K562 (cell line): ENCODE measurements at regions not wholly inside any gene's neighbourhood (a gene's known extent, or its start where the extent isn't known, plus 50 kb on each side); places are given as distances from the start of the nearest gene placed in this dataset.

Experiments used
- ATAC-seq: fragments of 200-7000 bp; cut with Tn5 transposase; 3 replicates; pipeline ENCODE4 v1.9.1; 2020; ENCODE audit warnings: moderate library complexity
- BruUV-seq: library from RNA; stranded (reverse); fragments of 400-500 nt; replicated peaks from 2 replicates; lab custom pipeline; 2021; lab: Mats Ljungman, UMichigan
- CTCF ChIA-PET: fragments of 300-600 bp; formaldehyde crosslinking; extraction: SDS; loops from one replicate; lab custom pipeline; 2021; ENCODE audit warnings: low intra/inter-chr PET ratio; lab: Yijun Ruan, JAX
- POLR2A ChIA-PET: fragments of 300-600, 350-650 bp; sonication (Branson Sonifier 250); formaldehyde crosslinking; extraction: SDS; loops from one replicate; lab custom pipeline; 2021; ENCODE audit warnings: antibody characterized with exemption, inconsistent platforms; lab: Yijun Ruan, JAX
- DNase-seq, 4 experiments: peaks; one replicate each; pipeline versions ENCODE4 v3.0.0 to v3.0.0-alpha.2; 2011 to 2018; ENCODE audit warnings: low spot score in 3 of 4, mixed read lengths in 3 of 4; ENCODE audit errors: extremely low read depth in 1 of 4
- FAIRE-seq: peaks from 2 replicates; lab custom pipeline; 2011; peaks lifted over from hg19 to GRCh38; lab: Jason Lieb, UNC
- H2AFZ ChIP-seq: 2 replicates; pipeline ENCODE4 v1.6.0; 2011; ENCODE audit warnings: low read depth, low read length, control low read depth, inconsistent platforms
- H3K27ac ChIP-seq: fragments of 200-600 bp; 3 replicates; pipeline ENCODE4 v1.8.0; 2011; ENCODE audit warnings: low read depth, mild to moderate bottlenecking, control low read depth, inconsistent platforms, low read length, moderate library complexity, mixed read lengths; ENCODE audit errors: extremely low read depth
- H3K27me3 ChIP-seq, 2 experiments: fragments of 300-600 bp in 1 of 2; 2 replicates in 1 of 2; 3 replicates in 1 of 2; pipeline versions ENCODE4 v1.6.0 to v1.8.0; 2011; ENCODE audit warnings: inconsistent platforms in 2 of 2, low read length in 2 of 2, mild to moderate bottlenecking in 1 of 2, mixed read lengths in 1 of 2, moderate library complexity in 1 of 2; ENCODE audit not compliant: control insufficient read depth in 2 of 2, insufficient read depth in 2 of 2
- H3K36me3 ChIP-seq: fragments of 300-600 bp; 3 replicates; pipeline ENCODE4 v1.8.0; 2011; ENCODE audit warnings: mild to moderate bottlenecking, low read length, inconsistent platforms; ENCODE audit not compliant: control insufficient read depth, insufficient read depth
- H3K4me1 ChIP-seq, 2 experiments: fragments of 200-600 bp in 1 of 2; replicated peaks in 1 of 2; 2 replicates in 1 of 2; 3 replicates in 1 of 2; pipeline versions ENCODE4 v1.5.1 to v1.8.0; 2011; ENCODE audit warnings: inconsistent platforms in 2 of 2, low read length in 2 of 2, mild to moderate bottlenecking in 1 of 2, mixed read lengths in 1 of 2, moderate library complexity in 1 of 2; ENCODE audit not compliant: control insufficient read depth in 2 of 2, insufficient read depth in 2 of 2
- H3K4me2 ChIP-seq: 2 replicates; pipeline ENCODE4 v1.6.1; 2011; ENCODE audit warnings: low read length, control low read depth, inconsistent platforms, mixed read lengths; ENCODE audit not compliant: insufficient read depth
- H3K4me3 ChIP-seq: fragments of 200-600 bp; sonication (generic), shearing (Covaris generic); 2 replicates; pipeline ENCODE4 v1.5.1; 2016; ENCODE audit warnings: control low read depth, inconsistent platforms
- H3K79me2 ChIP-seq: fragments of 200-600 bp; 3 replicates; pipeline ENCODE4 v1.8.0; 2011; ENCODE audit warnings: low read length, inconsistent platforms; ENCODE audit not compliant: control insufficient read depth, insufficient read depth
- H3K9ac ChIP-seq, 2 experiments: 2 replicates each; pipeline versions ENCODE4 v1.6.0 to v1.6.1; 2011; ENCODE audit warnings: low read depth in 2 of 2, low read length in 2 of 2, control low read depth in 1 of 2, inconsistent platforms in 1 of 2, mild to moderate bottlenecking in 1 of 2, mixed read lengths in 1 of 2; ENCODE audit not compliant: insufficient read depth in 1 of 2
- H3K9me1 ChIP-seq: one replicate; pipeline ENCODE4 v1.6.0; 2011; ENCODE audit warnings: inconsistent platforms, mild to moderate bottlenecking, low read length, moderate library complexity; ENCODE audit not compliant: control insufficient read depth, insufficient read depth
- H3K9me3 ChIP-seq: replicated peaks from 2 replicates; pipeline ENCODE4 v1.5.1; 2011; ENCODE audit warnings: low read depth, low read length, inconsistent platforms; ENCODE audit not compliant: control insufficient read depth, insufficient read depth
- H4K20me1 ChIP-seq: replicated peaks from 2 replicates; pipeline ENCODE4 v1.6.1; 2011; ENCODE audit warnings: low read length, inconsistent platforms, mixed read lengths; ENCODE audit not compliant: control insufficient read depth, insufficient read depth
- CBFA2T2 ChIP-seq: fragments of 450-650 bp; conservative IDR thresholded peaks from 2 replicates; pipeline ENCODE4 v1.6.1; 2017; ENCODE audit warnings: mild to moderate bottlenecking
- DLX4 ChIP-seq: fragments of 250-450 bp; sonication (Bioruptor Pico); IDR thresholded peaks from 2 replicates; pipeline ENCODE4 v1.6.1; 2021; ENCODE audit warnings: mild to moderate bottlenecking
- MECOM ChIP-seq: fragments of 250-450 bp; sonication (Bioruptor Pico); IDR thresholded peaks from 2 replicates; pipeline ENCODE4 v1.8.0; 2022; ENCODE audit warnings: inconsistent platforms
- NR1H2 ChIP-seq: sonication (generic); formaldehyde crosslinking; IDR thresholded peaks from 2 replicates; pipeline ENCODE4 v1.4.0; 2020; ENCODE audit warnings: mild to moderate bottlenecking, missing genetic modification reagents
- SMAD4 ChIP-seq: fragments of 250-450 bp; sonication (Bioruptor Pico); conservative IDR thresholded peaks from 2 replicates; pipeline ENCODE4 v1.8.0; 2021; ENCODE audit warnings: inconsistent platforms, mild to moderate bottlenecking, moderate library complexity
- SUPT5H ChIP-seq: fragments of 450-650 bp; IDR thresholded peaks from 2 replicates; pipeline ENCODE4 v1.6.1; 2016
- VEZF1 ChIP-seq: fragments of 200-800 bp; sonication (Bioruptor generic); IDR thresholded peaks from 2 replicates; pipeline ENCODE4 v1.6.1; 2017; ENCODE audit warnings: missing genetic modification characterization, missing compliant biosample characterization
- ZBTB17 ChIP-seq: fragments of 450-650 bp; formaldehyde crosslinking; IDR thresholded peaks from 2 replicates; pipeline ENCODE4 v1.4.0; 2020; ENCODE audit warnings: mild to moderate bottlenecking
- ZNF140 ChIP-seq: fragments of 250-450 bp; sonication (Bioruptor Pico); IDR thresholded peaks from 2 replicates; pipeline ENCODE4 v1.8.0; 2021; ENCODE audit warnings: moderate library complexity, mild to moderate bottlenecking, inconsistent platforms
- ZNF224 ChIP-seq: sonication (generic); formaldehyde crosslinking; IDR thresholded peaks from 2 replicates; pipeline ENCODE4 v1.8.0; 2022; ENCODE audit warnings: mild to moderate bottlenecking, missing genetic modification reagents
- ZNF354B ChIP-seq: fragments of 250-450 bp; sonication (Bioruptor Pico); IDR thresholded peaks from 2 replicates; pipeline ENCODE4 v1.4.0; 2020
- WGBS: fragments of 100-300 bp; shearing (Covaris generic); methylation state at CpG from one replicate; pipeline ENCODE4 v1.1.6; 2016; ENCODE audit warnings: low coverage, mixed read lengths; ENCODE audit not compliant: insufficient coverage; ENCODE audit errors: missing lambda C conversion rate; 5-methylcytosine and 5-hydroxymethylcytosine counted together
- in situ Hi-C: fragments of 300-500 bp; cut with MboI; formaldehyde crosslinking; loops from 4 replicates; pipeline ENCODE4 v1.15.0; 2018; ENCODE audit warnings: inconsistent platforms, mixed read lengths
- intact Hi-C: fragments of 100-400 bp; cut with micrococcal nuclease; formaldehyde crosslinking; loops from 2 replicates; pipeline ENCODE4 v1.14.2; 2022

GRCh38 chr14:28407996-28408395 lies 358.6 kb upstream of the FOXG1 start:
- ATAC-seq (no peak), FAIRE-seq (no peak), DNase-seq (no peak)
- no peak overlapping the region for H2AFZ ChIP-seq
- H4K20me1 ChIP-seq, result no peaks in the 10 kb centered on the region
- H3K4me3 ChIP-seq, result no peak overlapping the region
- no peak overlapping the region for H3K4me2 ChIP-seq
- H3K9me3 ChIP-seq, result no peaks in the 10 kb centered on the region
- no peaks in the 10 kb centered on the region for H3K9me1 ChIP-seq
- no peaks in the 10 kb centered on the region for H3K27me3 ChIP-seq
- BruUV-seq, result no TSS peak
- ChIA-PET CTCF (no interaction called here), POLR2A (no interaction called here)
- intact Hi-C loops (no loop called here), in situ Hi-C loops (no loop called here)
- no peak overlapping the region for H3K27ac ChIP-seq
- no peak overlapping the region for H3K9ac ChIP-seq
- TF ChIP-seq MECOM (CRISPR knock-in tag) (no peak), SMAD4 (no peak), SUPT5H (no peak), CBFA2T2 (no peak), VEZF1 (CRISPR knock-in tag) (no peak), ZBTB17 (CRISPR knock-in tag) (no peak), NR1H2 (CRISPR knock-in tag) (no peak), ZNF354B (no peak), ZNF224 (no peak), ZNF140 (no peak), DLX4 (CRISPR knock-in tag) (no peak)
- no peaks in the 10 kb centered on the region for H3K36me3 ChIP-seq
- no peaks in the 10 kb centered on the region for H3K4me1 ChIP-seq
- H3K79me2 ChIP-seq, result no peaks in the 10 kb centered on the region
- WGBS, result 3% methylated on average over 3 of the region's 3 CpGs
